ENCODE measurements at regions not wholly inside any gene's neighbourhood (a gene's known extent, or its start where the extent isn't known, plus 50 kb on each side); places are given as distances from the start of the nearest gene placed in this dataset.

DNA sequence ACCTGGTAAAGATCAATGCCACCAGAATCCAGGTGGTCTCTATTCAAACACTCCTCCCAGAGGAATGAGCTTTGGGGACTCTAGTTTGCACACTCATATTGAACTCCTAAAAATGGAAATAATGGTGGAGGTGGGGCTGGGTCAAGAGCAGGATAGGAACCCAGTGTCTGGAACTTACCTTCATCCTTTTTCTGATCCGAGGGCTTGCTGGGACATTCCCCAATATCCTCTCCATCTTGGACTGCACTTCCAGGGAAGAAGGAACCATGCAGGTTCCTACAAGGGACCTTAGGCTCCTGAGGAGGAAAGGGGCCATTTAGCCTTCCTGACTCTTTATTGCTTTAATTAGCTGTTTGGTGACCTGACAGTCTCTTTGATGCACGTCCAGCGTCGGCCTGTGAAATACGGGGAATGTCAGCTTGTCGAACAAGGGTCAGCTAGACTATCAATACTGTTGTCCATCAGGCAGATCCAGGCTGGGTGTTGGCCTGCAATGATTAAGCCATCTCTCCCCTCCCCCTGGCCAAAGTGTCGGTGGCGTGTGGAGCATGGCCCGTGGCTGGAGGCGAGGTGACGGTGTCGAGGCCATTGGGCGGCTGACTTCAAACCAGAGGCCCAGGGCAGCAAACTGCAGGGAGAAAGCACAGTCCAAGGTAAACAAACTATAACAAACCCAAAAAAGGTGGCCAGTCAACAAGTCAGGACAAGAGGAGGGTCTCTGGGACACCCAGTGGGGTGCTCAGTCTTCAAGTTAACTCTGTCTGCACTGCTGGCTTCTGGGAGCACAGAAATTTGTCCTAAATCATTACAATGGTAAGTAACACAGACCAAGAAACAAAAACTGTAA lies 405.2 kb upstream of the TBX3 start:
- Mint-ChIP-seq H3K36me3 (ENCODE audit: low read depth) (no peaks in the 10 kb centered on the region), H3K27me3 (no peaks in the 10 kb centered on the region), H3K4me3 (no peak overlapping the region), H3K9me3 (no peaks in the 10 kb centered on the region), H3K27ac (no peak overlapping the region), H3K4me1 (ENCODE audit: low read depth) (no peaks in the 10 kb centered on the region)
- intact Hi-C loops (cut with micrococcal nuclease), result no loop called here

DNA sequence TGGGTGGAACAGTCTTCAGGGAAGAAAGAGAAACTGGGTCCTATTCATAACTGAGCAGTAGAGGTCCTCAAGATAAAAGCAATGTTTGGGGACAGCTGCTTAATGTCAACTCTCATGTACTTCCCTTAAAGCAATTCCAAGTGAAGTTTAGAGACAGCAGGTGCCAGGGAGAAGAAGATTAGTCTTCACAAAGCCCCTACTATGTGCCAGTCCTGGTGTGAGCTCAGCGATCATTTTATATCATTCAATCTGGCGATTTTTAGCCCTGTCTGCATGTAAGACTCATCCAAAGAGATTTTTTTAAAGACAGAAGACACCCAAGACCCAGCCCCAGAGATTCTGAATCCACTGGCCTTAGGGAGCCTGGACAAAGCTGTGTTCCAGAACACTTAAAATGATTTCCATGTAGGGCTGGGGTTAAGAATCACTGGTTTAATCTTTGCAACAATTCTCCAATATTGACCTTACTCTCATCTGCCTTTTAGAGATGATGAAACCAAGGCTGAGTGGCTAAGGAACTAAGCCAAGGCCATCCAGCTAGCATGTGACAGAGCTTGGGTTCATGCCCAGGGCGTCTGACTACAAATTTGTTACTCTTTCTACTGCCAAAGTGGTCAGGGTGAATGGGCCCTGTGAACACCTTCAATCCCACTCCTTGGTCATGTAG lies 404.5 kb upstream of the TBX3 start:
- no peaks in the 10 kb centered on the region for H3K9me3 Mint-ChIP-seq
- H3K27ac Mint-ChIP-seq, result no peak overlapping the region
- no peaks in the 10 kb centered on the region for H3K4me1 Mint-ChIP-seq (ENCODE audit: low read depth)
- no peaks in the 10 kb centered on the region for H3K27me3 Mint-ChIP-seq
- H3K36me3 Mint-ChIP-seq (ENCODE audit: low read depth), result no peaks in the 10 kb centered on the region
- no peak overlapping the region for H3K4me3 Mint-ChIP-seq
- intact Hi-C loops (cut with micrococcal nuclease), result no loop called here

DNA sequence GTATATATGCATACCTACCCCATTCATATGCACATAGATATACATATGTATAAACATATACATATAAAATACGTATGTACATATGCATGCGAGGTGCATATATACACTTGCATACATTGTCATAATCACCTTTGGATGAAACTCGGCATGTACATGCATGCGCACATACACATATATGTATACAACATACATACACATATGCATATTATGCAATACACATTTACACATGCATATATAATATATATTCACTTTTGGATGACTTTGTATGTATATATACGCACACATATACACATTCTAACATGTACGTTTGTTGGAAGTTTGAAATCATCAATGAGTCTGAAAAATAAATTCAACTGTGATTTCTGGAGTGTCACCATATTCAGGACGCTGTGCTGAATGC lies 401.6 kb upstream of the TBX3 start:
- H3K4me1 Mint-ChIP-seq (ENCODE audit: low read depth), result no peaks in the 10 kb centered on the region
- H3K9me3 Mint-ChIP-seq, result no peaks in the 10 kb centered on the region
- no peak overlapping the region for H3K27ac Mint-ChIP-seq
- no peak overlapping the region for H3K4me3 Mint-ChIP-seq
- H3K36me3 Mint-ChIP-seq (ENCODE audit: low read depth), result no peaks in the 10 kb centered on the region
- no peaks in the 10 kb centered on the region for H3K27me3 Mint-ChIP-seq
- intact Hi-C loops (cut with micrococcal nuclease), result no loop called here

DNA sequence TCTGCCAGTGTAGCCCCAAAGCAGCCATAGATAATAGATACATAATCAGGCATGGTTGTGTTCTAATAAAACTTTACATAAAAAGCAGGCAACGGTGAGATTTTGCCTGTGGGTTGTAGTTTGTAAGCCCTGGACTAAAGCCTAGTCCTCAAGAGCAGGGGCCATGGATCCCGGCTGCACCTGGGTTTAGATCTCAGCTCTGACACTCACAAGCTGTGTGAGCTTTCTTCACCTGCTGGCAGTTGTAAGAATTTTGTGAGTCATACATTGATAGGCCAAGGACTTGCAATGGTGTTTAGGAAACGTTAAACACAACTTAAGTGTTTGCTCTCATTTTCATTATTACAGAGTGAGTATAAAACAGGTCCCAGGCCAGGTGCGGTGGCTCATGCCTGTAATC lies 395.8 kb upstream of the TBX3 start:
- H3K4me1 Mint-ChIP-seq (ENCODE audit: low read depth), result no peaks in the 10 kb centered on the region
- no peak overlapping the region for H3K4me3 Mint-ChIP-seq
- intact Hi-C loops (cut with micrococcal nuclease), result no loop called here
- H3K36me3 Mint-ChIP-seq (ENCODE audit: low read depth), result no peaks in the 10 kb centered on the region
- no peaks in the 10 kb centered on the region for H3K27me3 Mint-ChIP-seq
- no peak overlapping the region for H3K27ac Mint-ChIP-seq
- no peaks in the 10 kb centered on the region for H3K9me3 Mint-ChIP-seq

GRCh38 chr12:115078990-115079389 lies 395.0 kb upstream of the TBX3 start:
- H3K9me3 Mint-ChIP-seq, result no peaks in the 10 kb centered on the region
- intact Hi-C loops (cut with micrococcal nuclease), result no loop called here
- H3K36me3 Mint-ChIP-seq (ENCODE audit: low read depth), result no peaks in the 10 kb centered on the region
- H3K27ac Mint-ChIP-seq, result no peak overlapping the region
- H3K27me3 Mint-ChIP-seq, result no peaks in the 10 kb centered on the region
- H3K4me3 Mint-ChIP-seq, result no peak overlapping the region
- no peaks in the 10 kb centered on the region for H3K4me1 Mint-ChIP-seq (ENCODE audit: low read depth)

GRCh38 chr12:115078334-115078733 lies 394.4 kb upstream of the TBX3 start:
- no peak overlapping the region for H3K27ac Mint-ChIP-seq
- H3K36me3 Mint-ChIP-seq (ENCODE audit: low read depth), result no peaks in the 10 kb centered on the region
- no peaks in the 10 kb centered on the region for H3K4me1 Mint-ChIP-seq (ENCODE audit: low read depth)
- H3K9me3 Mint-ChIP-seq, result no peaks in the 10 kb centered on the region
- no peak overlapping the region for H3K4me3 Mint-ChIP-seq
- H3K27me3 Mint-ChIP-seq, result no peaks in the 10 kb centered on the region
- intact Hi-C loops (cut with micrococcal nuclease), result no loop called here

GRCh38 chr12:115075552-115076170 lies 391.7 kb upstream of the TBX3 start:
- Mint-ChIP-seq H3K27me3 (no peaks in the 10 kb centered on the region), H3K9me3 (no peaks in the 10 kb centered on the region), H3K4me3 (no peak overlapping the region), H3K27ac (no peak overlapping the region), H3K36me3 (ENCODE audit: low read depth) (no peaks in the 10 kb centered on the region), H3K4me1 (ENCODE audit: low read depth) (no peaks in the 10 kb centered on the region)
- intact Hi-C loops (cut with micrococcal nuclease), result no loop called here

GRCh38 chr12:115074617-115075016 lies 390.6 kb upstream of the TBX3 start:
- no peaks in the 10 kb centered on the region for H3K4me1 Mint-ChIP-seq (ENCODE audit: low read depth)
- H3K9me3 Mint-ChIP-seq, result peaks cover 9% of the 10 kb centered on the region
- intact Hi-C loops (cut with micrococcal nuclease), result no loop called here

GRCh38 chr12:115072712-115073111 lies 388.7 kb upstream of the TBX3 start:
- H3K36me3 Mint-ChIP-seq (ENCODE audit: low read depth), result no peaks in the 10 kb centered on the region
- no peaks in the 10 kb centered on the region for H3K27me3 Mint-ChIP-seq
- H3K4me3 Mint-ChIP-seq, result no peak overlapping the region
- no peaks in the 10 kb centered on the region for H3K4me1 Mint-ChIP-seq (ENCODE audit: low read depth)
- intact Hi-C loops (cut with micrococcal nuclease), result no loop called here
- peaks cover 15% of the 10 kb centered on the region for H3K9me3 Mint-ChIP-seq
- no peak overlapping the region for H3K27ac Mint-ChIP-seq

More at GRCh38 chr12:115074617-115075016, 390.6 kb upstream of the TBX3 start:
- H3K36me3 Mint-ChIP-seq (ENCODE audit: low read depth), result no peaks in the 10 kb centered on the region
- H3K27me3 Mint-ChIP-seq, result no peaks in the 10 kb centered on the region
- H3K4me3 Mint-ChIP-seq, result no peak overlapping the region
- no peak overlapping the region for H3K27ac Mint-ChIP-seq

DNA sequence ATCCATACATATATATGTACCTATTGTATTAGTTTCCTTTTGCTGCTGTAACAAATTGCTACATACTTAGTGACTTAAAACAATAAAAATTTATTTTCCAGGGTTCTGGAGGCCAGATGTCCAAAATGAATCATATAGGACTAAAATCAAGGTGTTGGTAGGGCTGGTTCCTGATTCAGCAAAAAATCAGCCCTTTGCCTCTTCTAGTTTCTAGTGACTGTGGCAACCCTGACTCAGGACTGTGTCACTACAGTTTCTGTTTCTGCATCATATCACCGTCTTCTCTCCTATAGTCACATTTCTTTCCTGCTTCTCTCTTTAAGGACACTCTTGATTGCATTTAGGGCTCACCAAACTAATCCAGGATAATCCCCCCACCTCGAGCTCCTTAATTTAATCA lies 386.3 kb upstream of the TBX3 start:
- no peak overlapping the region for H3K4me3 Mint-ChIP-seq
- H3K4me1 Mint-ChIP-seq (ENCODE audit: low read depth), result no peaks in the 10 kb centered on the region
- intact Hi-C loops (cut with micrococcal nuclease), result no loop called here

GRCh38 chr12:115064296-115064695 lies 380.3 kb upstream of the TBX3 start:
- Mint-ChIP-seq H3K4me3 (no peak overlapping the region), H3K27me3 (peaks cover 3% of the 10 kb centered on the region), H3K36me3 (ENCODE audit: low read depth) (no peaks in the 10 kb centered on the region), H3K27ac (no peak overlapping the region), H3K9me3 (peaks cover 2% of the 10 kb centered on the region), H3K4me1 (ENCODE audit: low read depth) (no peaks in the 10 kb centered on the region)
- intact Hi-C loops (cut with micrococcal nuclease), result no loop called here

More for the DNA sequence above, 386.3 kb upstream of the TBX3 start:
- Mint-ChIP-seq H3K27ac (no peak overlapping the region), H3K36me3 (ENCODE audit: low read depth) (no peaks in the 10 kb centered on the region), H3K27me3 (peaks cover 3% of the 10 kb centered on the region), H3K9me3 (peaks cover 15% of the 10 kb centered on the region)

- Mint-ChIP-seq H3K27ac (no peak overlapping the region), H3K36me3 (ENCODE audit: low read depth) (no peaks in the 10 kb centered on the region), H3K27me3 (peaks cover 3% of the 10 kb centered on the region), H3K4me1 (ENCODE audit: low read depth) (no peaks in the 10 kb centered on the region), H3K9me3 (no peaks in the 10 kb centered on the region), H3K4me3 (no peak overlapping the region)
- intact Hi-C loops (cut with micrococcal nuclease), result no loop called here
Observed at GRCh38 chr12:115062741-115063140, 378.8 kb upstream of the TBX3 start.

DNA sequence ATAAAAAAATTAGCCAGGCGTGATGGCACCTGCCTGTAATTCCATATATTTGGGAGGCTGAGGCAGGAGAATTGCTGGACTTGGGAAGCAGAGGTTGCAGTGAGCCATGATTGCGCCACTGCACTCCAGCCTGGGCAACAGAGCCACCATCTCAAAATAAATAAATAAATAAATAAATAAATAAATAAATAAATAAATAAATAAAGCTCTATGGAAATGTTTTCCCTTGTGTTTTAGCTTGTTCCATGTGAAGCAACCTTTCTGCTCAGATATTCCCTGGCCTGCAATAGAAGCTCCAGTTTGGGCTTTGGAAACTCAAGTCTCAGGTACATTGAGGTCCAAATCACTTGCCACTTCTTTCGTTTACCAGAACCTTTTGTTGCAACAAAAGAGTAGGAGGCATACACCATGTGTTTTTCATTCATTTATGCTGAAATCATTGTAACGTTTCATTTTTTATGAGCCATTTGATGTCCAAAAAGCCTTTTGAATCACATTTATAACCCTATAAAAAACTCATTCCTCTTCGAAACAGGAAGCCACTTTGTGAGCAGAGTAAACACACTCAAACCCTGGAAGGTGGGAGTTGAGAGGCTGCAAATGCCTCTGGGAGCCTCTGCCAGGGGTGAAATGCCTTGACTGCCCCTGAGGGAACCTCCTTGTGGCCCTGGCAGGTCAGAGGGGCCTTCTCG lies 376.6 kb upstream of the TBX3 start:
- Mint-ChIP-seq H3K4me1 (ENCODE audit: low read depth) (no peaks in the 10 kb centered on the region), H3K4me3 (no peak overlapping the region), H3K27me3 (no peaks in the 10 kb centered on the region), H3K27ac (no peak overlapping the region), H3K36me3 (ENCODE audit: low read depth) (no peaks in the 10 kb centered on the region), H3K9me3 (no peaks in the 10 kb centered on the region)
- intact Hi-C loops (cut with micrococcal nuclease), result no loop called here

- Mint-ChIP-seq H3K27ac (no peak overlapping the region), H3K4me3 (no peak overlapping the region), H3K36me3 (ENCODE audit: low read depth) (no peaks in the 10 kb centered on the region), H3K9me3 (no peaks in the 10 kb centered on the region), H3K27me3 (no peaks in the 10 kb centered on the region), H3K4me1 (ENCODE audit: low read depth) (no peaks in the 10 kb centered on the region)
- intact Hi-C loops (cut with micrococcal nuclease), result no loop called here
Observed at GRCh38 chr12:115057445-115057844, 373.5 kb upstream of the TBX3 start.

Measured in dendritic cell treated with granulocyte-macrophage colony-stimulating factor and Interleukin-4, amounts not matched to agents 40 ng/mL and 50 ng/mL, for 4 days (primary cell).